IMR-90 (cell line): ENCODE measurements at regions not wholly inside any gene's neighbourhood (a gene's known extent, or its start where the extent isn't known, plus 50 kb on each side); places are given as distances from the start of the nearest gene placed in this dataset.

Experiments
- ATAC-seq: fragments of 200-7000 bp; cut with Tn5 transposase; 2 replicates; pipeline ENCODE4 v1.9.1; 2020; ENCODE audit warnings: low read depth, mild to moderate bottlenecking, moderate library complexity
- BruUV-seq: library from RNA; stranded (reverse); fragments of 400-500 nt; replicated peaks from 2 replicates; lab custom pipeline; 2021; lab: Mats Ljungman, UMichigan
- CTCF ChIA-PET: fragments of 300-600 bp; formaldehyde crosslinking; extraction: SDS; loops from one replicate; lab custom pipeline; 2021; ENCODE audit warnings: antibody characterized with exemption; lab: Yijun Ruan, JAX
- POLR2A ChIA-PET: fragments of 300-600 bp; sonication (Branson Sonifier 250); formaldehyde crosslinking; loops from one replicate; lab custom pipeline; 2022; ENCODE audit warnings: antibody characterized with exemption; ENCODE audit not compliant: unreplicated experiment; lab: Charles Lee
- DNase-seq: peaks from one replicate; pipeline ENCODE4 v3.0.0; 2013
- H2AFZ ChIP-seq: replicated peaks from 2 replicates; pipeline ENCODE3; 2013; ENCODE audit warnings: low read length, mild to moderate bottlenecking; ENCODE audit not compliant: poor library complexity
- H2AK5ac ChIP-seq: 2 replicates; pipeline ENCODE4 v1.6.1; 2013; ENCODE audit warnings: low read depth, low read length, inconsistent platforms
- H2AK9ac ChIP-seq: replicated peaks from 2 replicates; pipeline ENCODE3; 2013; ENCODE audit warnings: mild to moderate bottlenecking, low read depth, low read length, moderate library complexity; ENCODE audit not compliant: poor library complexity
- H2BK120ac ChIP-seq: 2 replicates; pipeline ENCODE4 v1.6.1; 2013; ENCODE audit warnings: low read depth, low read length, inconsistent platforms
- H2BK15ac ChIP-seq: 3 replicates; pipeline ENCODE4 v1.6.1; 2013; ENCODE audit warnings: low read depth, low read length, inconsistent platforms
- H2BK20ac ChIP-seq: 2 replicates; pipeline ENCODE4 v1.6.1; 2013; ENCODE audit warnings: low read depth, mild to moderate bottlenecking, inconsistent platforms, low read length, moderate library complexity
- H2BK5ac ChIP-seq: 2 replicates; pipeline ENCODE4 v1.6.1; 2013; ENCODE audit warnings: mild to moderate bottlenecking, low read depth, low read length, inconsistent platforms; ENCODE audit not compliant: poor library complexity, severe bottlenecking
- H3K14ac ChIP-seq: replicated peaks from 2 replicates; pipeline ENCODE4 v1.6.1; 2013; ENCODE audit warnings: low read depth, low read length, inconsistent platforms
- H3K18ac ChIP-seq: 2 replicates; pipeline ENCODE4 v1.6.1; 2013; ENCODE audit warnings: low read depth, low read length, control low read depth
- H3K23ac ChIP-seq: 2 replicates; pipeline ENCODE4 v1.6.1; 2013; ENCODE audit warnings: low read depth, low read length, inconsistent platforms
- H3K27ac ChIP-seq: 2 replicates; pipeline ENCODE4 v1.5.1; 2013; ENCODE audit warnings: mild to moderate bottlenecking, control low read depth, low read length; ENCODE audit not compliant: insufficient read depth
- H3K27me3 ChIP-seq: 2 replicates; pipeline ENCODE4 v1.6.1; 2013; ENCODE audit warnings: low read length; ENCODE audit not compliant: control insufficient read depth, insufficient read depth
- H3K36me3 ChIP-seq: 2 replicates; pipeline ENCODE4 v1.6.1; 2013; ENCODE audit warnings: low read length, mixed read lengths; ENCODE audit not compliant: control insufficient read depth, insufficient read depth
- H3K4ac ChIP-seq: 2 replicates; pipeline ENCODE4 v1.6.1; 2013; ENCODE audit warnings: low read depth, low read length, inconsistent platforms
- H3K4me1 ChIP-seq: 2 replicates; pipeline ENCODE4 v1.6.1; 2013; ENCODE audit warnings: low read length, mixed read lengths; ENCODE audit not compliant: control insufficient read depth, insufficient read depth
- H3K4me2 ChIP-seq: 2 replicates; pipeline ENCODE4 v1.6.1; 2013; ENCODE audit warnings: low read depth, mild to moderate bottlenecking, control low read depth, low read length, moderate library complexity
- H3K4me3 ChIP-seq: 2 replicates; pipeline ENCODE4 v1.5.1; 2013; ENCODE audit warnings: low read depth, mild to moderate bottlenecking, control low read depth, low read length, moderate library complexity; ENCODE audit not compliant: insufficient read depth
- H3K56ac ChIP-seq: 2 replicates; pipeline ENCODE4 v1.6.1; 2013; ENCODE audit warnings: low read length, inconsistent platforms; ENCODE audit not compliant: insufficient read depth; ENCODE audit errors: extremely low read depth
- H3K79me1 ChIP-seq, 2 experiments: 2 replicates each; pipeline ENCODE4 v1.6.1; 2013; ENCODE audit warnings: low read length in 2 of 2, inconsistent platforms in 1 of 2, low read depth in 1 of 2
- H3K9ac ChIP-seq: 2 replicates; pipeline ENCODE4 v1.6.1; 2013; ENCODE audit warnings: low read depth, low read length, control low read depth
- H3K9me1 ChIP-seq: 2 replicates; pipeline ENCODE4 v1.6.1; 2013; ENCODE audit warnings: low read length, inconsistent platforms; ENCODE audit not compliant: insufficient read depth
- H3K9me3 ChIP-seq: 2 replicates; pipeline ENCODE4 v1.6.1; 2013; ENCODE audit warnings: low read length; ENCODE audit not compliant: control insufficient read depth, insufficient read depth
- H4K20me1 ChIP-seq: 2 replicates; pipeline ENCODE4 v1.6.1; 2013; ENCODE audit warnings: low read length, inconsistent platforms; ENCODE audit not compliant: insufficient read depth
- H4K5ac ChIP-seq: 2 replicates; pipeline ENCODE4 v1.6.1; 2013; ENCODE audit warnings: mild to moderate bottlenecking, low read depth, low read length, control low read depth
- H4K8ac ChIP-seq, 2 experiments: 2 replicates each; pipeline ENCODE4 v1.6.1; 2013; ENCODE audit warnings: low read depth in 2 of 2, low read length in 2 of 2, control low read depth in 1 of 2, inconsistent platforms in 1 of 2
- H4K91ac ChIP-seq: 2 replicates; pipeline ENCODE4 v1.6.1; 2013; ENCODE audit warnings: low read depth, low read length, inconsistent platforms; ENCODE audit not compliant: insufficient read depth
- BHLHE40 ChIP-seq: fragments of 150-350 bp; IDR thresholded peaks from 2 replicates; pipeline ENCODE4 v1.6.1; 2016; ENCODE audit warnings: mild to moderate bottlenecking, low read depth, low read length
- CEBPB ChIP-seq: IDR thresholded peaks from 2 replicates; pipeline ENCODE4 v1.6.1; 2012; ENCODE audit warnings: low read depth, low read length, improper control_type of control experiment
- ELK1 ChIP-seq: fragments of 150-350 bp; IDR thresholded peaks from 2 replicates; pipeline ENCODE4 v1.6.1; 2016; ENCODE audit warnings: low read depth, mild to moderate bottlenecking, low read length, moderate library complexity, borderline replicate concordance
- FOS ChIP-seq: fragments of 150-350 bp; IDR thresholded peaks from 2 replicates; pipeline ENCODE4 v1.6.1; 2016; ENCODE audit warnings: low read depth, low read length
- MAFK ChIP-seq: IDR thresholded peaks from 2 replicates; pipeline ENCODE4 v1.6.1; 2012; ENCODE audit warnings: low read depth, low read length, improper control_type of control experiment
- MXI1 ChIP-seq: IDR thresholded peaks from 2 replicates; pipeline ENCODE4 v1.6.1; 2012; ENCODE audit warnings: low read depth, mild to moderate bottlenecking, low read length, moderate library complexity, borderline replicate concordance
- NFE2L2 ChIP-seq: fragments of 150-350 bp; IDR thresholded peaks from 2 replicates; pipeline ENCODE4 v1.6.1; 2016; ENCODE audit warnings: low read depth, mild to moderate bottlenecking, low read length
- POLR2A ChIP-seq: IDR thresholded peaks from 2 replicates; pipeline ENCODE4 v1.6.1; 2012; ENCODE audit warnings: mild to moderate bottlenecking, low read depth, low read length
- RAD21 ChIP-seq: IDR thresholded peaks from 2 replicates; pipeline ENCODE4 v1.6.1; 2012; ENCODE audit warnings: low read length, improper control_type of control experiment
- RCOR1 ChIP-seq: IDR thresholded peaks from 2 replicates; pipeline ENCODE4 v1.6.1; 2012; ENCODE audit warnings: mild to moderate bottlenecking, low read length, improper control_type of control experiment; ENCODE audit not compliant: insufficient replicate concordance
- RFX5 ChIP-seq: IDR thresholded peaks from 2 replicates; pipeline ENCODE4 v1.8.0; 2012; ENCODE audit warnings: low read depth, mild to moderate bottlenecking, low read length, moderate library complexity
- SMC3 ChIP-seq: fragments of 150-350 bp; IDR thresholded peaks from 2 replicates; pipeline ENCODE4 v1.6.1; 2016; ENCODE audit warnings: low read depth, mild to moderate bottlenecking, antibody characterized with exemption, low read length, moderate library complexity
- USF2 ChIP-seq: fragments of 150-350 bp; IDR thresholded peaks from 2 replicates; pipeline ENCODE4 v1.6.1; 2017; ENCODE audit warnings: mild to moderate bottlenecking, antibody characterized with exemption, low read length, low read depth
- WGBS, 2 experiments: methylation state at CpG; one replicate each; pipeline versions ENCODE4 v1.1.5 to v1.1.7; 2013; ENCODE audit warnings: missing lambda C conversion rate in 2 of 2; ENCODE audit not compliant: insufficient read length in 1 of 2; ENCODE audit errors: extremely low coverage in 2 of 2; 5-methylcytosine and 5-hydroxymethylcytosine counted together
- dilution Hi-C: fragments of 300-500 bp; cut with HindIII; formaldehyde crosslinking; loops from one replicate; pipeline ENCODE4 v1.14.3; 2018; ENCODE audit warnings: low sequenced_read_pairs; ENCODE audit not compliant: unreplicated experiment
- in situ Hi-C: fragments of 300-500 bp; cut with MboI; formaldehyde crosslinking; loops from 3 replicates; pipeline ENCODE4 v1.14.3; 2019; ENCODE audit warnings: low sequenced_read_pairs, inconsistent platforms, mixed read lengths
- intact Hi-C: fragments of 100-400 bp; cut with micrococcal nuclease; formaldehyde crosslinking; loops from 2 replicates; pipeline ENCODE4 v1.10.0; 2022

DNA sequence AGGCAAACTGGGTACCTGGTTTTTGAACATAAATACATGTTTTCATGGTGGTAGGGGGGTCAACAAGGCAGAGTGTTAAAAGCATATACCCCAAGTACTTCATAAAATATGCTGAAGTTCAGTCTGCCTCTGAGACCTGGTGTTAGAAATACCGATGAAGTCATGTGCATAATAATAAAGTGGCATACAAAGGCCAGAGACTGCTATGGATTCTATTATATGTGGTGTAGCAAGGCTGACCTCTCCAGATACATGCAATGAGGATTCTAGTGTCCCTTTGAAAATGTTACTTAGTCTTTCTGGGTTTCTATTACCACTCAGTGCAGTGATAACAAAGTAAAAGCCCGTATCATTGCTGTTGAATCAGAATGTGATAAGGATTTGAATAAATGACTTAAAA is 487.5 kb upstream of the ZNF608 start:
- Histone ChIP-seq H3K27me3 (no peaks in the 10 kb centered on the region; the same call in 1 of the 2 replicates), H4K91ac (no peak overlapping the region), H3K36me3 (no peaks in the 10 kb centered on the region), H3K9ac (no peak overlapping the region), H4K20me1 (no peaks in the 10 kb centered on the region), H3K4me1 (no peaks in the 10 kb centered on the region), H2BK120ac (no peak overlapping the region), H3K9me1 (no peaks in the 10 kb centered on the region), H3K14ac (no peak overlapping the region), H3K4me2 (no peak overlapping the region), H4K8ac (no peak overlapping the region), H3K4me3 (no peak overlapping the region), H2AFZ (no peak overlapping the region), H2AK5ac (no peak overlapping the region), H2AK9ac (no peak overlapping the region), H3K9me3 (no peaks in the 10 kb centered on the region), H2BK5ac (no peak overlapping the region), H3K23ac (no peak overlapping the region), H2BK20ac (no peak overlapping the region), H4K5ac (no peak overlapping the region), H3K18ac (no peak overlapping the region), H3K79me1 (no peaks in the 10 kb centered on the region), H3K4ac (no peak overlapping the region), H2BK15ac (no peak overlapping the region), H3K27ac (no peak overlapping the region), H3K56ac (no peak overlapping the region)
- DNase-seq (no peak), ATAC-seq (no peak)
- no TSS peak for BruUV-seq
- TF ChIP-seq CEBPB (no peak), RAD21 (no peak), SMC3 (no peak), NFE2L2 (no peak), RCOR1 (no peak), POLR2A (no peak), RFX5 (no peak), MAFK (no peak), MXI1 (no peak), ELK1 (no peak), USF2 (no peak), BHLHE40 (no peak), FOS (no peak)
- ChIA-PET CTCF (no interaction called here), POLR2A (no interaction called here)
- intact Hi-C loops, result no loop called here
- no CpG with 5 or more reads among the region's 2 CpGs for WGBS, 2 experiments
- dilution Hi-C loops, result no loop called here
- in situ Hi-C loops, result no loop called here
